ENCODE measurements at regions not wholly inside any gene's neighbourhood (a gene's known extent, or its start where the extent isn't known, plus 50 kb on each side); places are given as distances from the start of the nearest gene placed in this dataset.

- TF ChIP-seq CTCF (IDR thresholded peaks at IDR 0.05) (no peak), POLR2A (IDR thresholded peaks at IDR 0.05) (no peak), POLR2AphosphoS5 (IDR thresholded peaks at IDR 0.05) (no peak)
Measured at GRCh38 chr7:136030330-136030729, 53.2 kb upstream of the MTPN start.

Data from prostate gland (tissue), 2 donors.